ENCODE measurements at regions not wholly inside any gene's neighbourhood (a gene's known extent, or its start where the extent isn't known, plus 50 kb on each side); places are given as distances from the start of the nearest gene placed in this dataset.

GRCh38 chr13:74329962-74330361, 195.8 kb upstream of the KLF12 start:
- DNase-seq: no peak

- DNase-seq: peak; percentile 51
Measured at GRCh38 chr13:74325106-74325505, 190.9 kb upstream of the KLF12 start.

GRCh38 chr13:74324338-74324737, 190.1 kb upstream of the KLF12 start:
- no peak for DNase-seq

GRCh38 chr13:74322562-74322961, 188.4 kb upstream of the KLF12 start:
- DNase-seq: no peak

GRCh38 chr13:74320282-74320681, 186.1 kb upstream of the KLF12 start:
- no peak for DNase-seq

- DNase-seq: no peak
Measured at GRCh38 chr13:74316547-74316946, 182.3 kb upstream of the KLF12 start.

GRCh38 chr13:74306496-74306895, 172.3 kb upstream of the KLF12 start:
- DNase-seq: no peak

- DNase-seq: no peak
Measured at GRCh38 chr13:74305876-74306275, 171.7 kb upstream of the KLF12 start.

GRCh38 chr13:74301258-74301935, 167.2 kb upstream of the KLF12 start:
- no peak for DNase-seq

GRCh38 chr13:74300162-74300561, 166.0 kb upstream of the KLF12 start:
- DNase-seq: no peak

GRCh38 chr13:74299721-74300120, 165.5 kb upstream of the KLF12 start:
- DNase-seq: no peak

- no peak for DNase-seq
Measured at GRCh38 chr13:74298923-74299322, 164.7 kb upstream of the KLF12 start.

GRCh38 chr13:74289861-74290773, 155.9 kb upstream of the KLF12 start:
- peak; percentile 82 for DNase-seq

GRCh38 chr13:74289107-74289506, 154.9 kb upstream of the KLF12 start:
- DNase-seq: no peak

GRCh38 chr13:74288361-74288911, 154.2 kb upstream of the KLF12 start:
- DNase-seq: peak; percentile 53

- peak; percentile 85 for DNase-seq
Measured at GRCh38 chr13:74287724-74288169, 153.5 kb upstream of the KLF12 start.

- DNase-seq: no peak
Measured at GRCh38 chr13:74280795-74281490, 146.7 kb upstream of the KLF12 start.

- no peak for DNase-seq
Measured at GRCh38 chr13:74280093-74280794, 146.0 kb upstream of the KLF12 start.

- DNase-seq: no peak
Measured at GRCh38 chr13:74278901-74279300, 144.7 kb upstream of the KLF12 start.

- DNase-seq: no peak
Measured at GRCh38 chr13:74274916-74275315, 140.7 kb upstream of the KLF12 start.

GRCh38 chr13:74273581-74273980, 139.4 kb upstream of the KLF12 start:
- no peak for DNase-seq

- DNase-seq: no peak
Measured at GRCh38 chr13:74272826-74273225, 138.6 kb upstream of the KLF12 start.

GRCh38 chr13:74270018-74270417, 135.8 kb upstream of the KLF12 start:
- no peak for DNase-seq
